ENCODE measurements at regions not wholly inside any gene's neighbourhood (a gene's known extent, or its start where the extent isn't known, plus 50 kb on each side); places are given as distances from the start of the nearest gene placed in this dataset.

GRCh38 chr11:129573161-129573560, 197.5 kb downstream of the BARX2 start:
- no peak overlapping the region for H3K4me3 Mint-ChIP-seq
- Histone ChIP-seq H3K4me1 (ENCODE audit: control insufficient read depth in 2 of 2, insufficient read depth in 2 of 2, low read length in 2 of 2) (no peaks in the 10 kb centered on the region), H3K4me3 (ENCODE audit: low read length) (no peak overlapping the region), H3K36me3 (ENCODE audit: control insufficient read depth in 2 of 3, insufficient read depth in 3 of 3, low read length in 3 of 3) (no peaks in the 10 kb centered on the region), H3K27ac (ENCODE audit: low read depth, low read length) (no peak overlapping the region), H3K27me3 (ENCODE audit: control insufficient read depth in 2 of 2, insufficient read depth in 2 of 2, low read length in 2 of 2) (no peaks in the 10 kb centered on the region), H3K9me3 (ENCODE audit: control insufficient read depth in 2 of 3, low read length in 3 of 3) (peaks cover 0 to 12% (median 0%) of the 10 kb centered on the region in 3 experiments)
- H3K4me1 Mint-ChIP-seq = no peaks in the 10 kb centered on the region
- ATAC-seq (no peak), DNase-seq (no peak)
- POLR2A ChIA-PET = no interaction called here
- intact Hi-C loops (cut with micrococcal nuclease) = no loop called here
- no peak overlapping the region for H3K27ac Mint-ChIP-seq
- peaks cover 0 to 5% (median 2%) of the 10 kb centered on the region in 5 donors for H3K36me3 Mint-ChIP-seq
- peaks cover 6 to 58% (median 21%) of the 10 kb centered on the region in 11 donors for H3K9me3 Mint-ChIP-seq
- peaks cover 0 to 20% (median 11%) of the 10 kb centered on the region in 5 donors for H3K27me3 Mint-ChIP-seq
- CTCF ChIA-PET = no interaction called here

DNA sequence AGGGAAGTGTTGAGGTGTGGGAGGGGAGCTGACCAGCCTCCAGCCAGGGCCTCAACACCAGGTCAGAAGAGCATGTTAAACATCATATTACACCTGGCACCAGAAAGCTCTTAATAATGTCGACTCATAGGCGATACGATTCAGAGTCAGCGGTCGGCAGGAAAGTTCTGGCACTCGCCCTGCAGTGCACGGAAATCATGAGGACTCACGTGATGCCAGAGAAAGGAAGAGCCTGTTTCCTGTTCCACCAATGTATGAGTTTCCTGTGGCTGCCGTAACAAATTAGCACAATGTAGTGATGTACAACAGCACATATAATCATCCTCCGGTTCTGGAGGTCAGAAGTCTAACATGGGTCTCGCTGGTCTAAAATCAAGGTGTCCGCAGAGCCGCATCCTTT, 198.8 kb downstream of the BARX2 start:
- peaks cover 6 to 45% (median 20%) of the 10 kb centered on the region in 11 donors for H3K9me3 Mint-ChIP-seq
- Histone ChIP-seq H3K4me1 (ENCODE audit: control insufficient read depth in 2 of 2, insufficient read depth in 2 of 2, low read length in 2 of 2) (no peaks in the 10 kb centered on the region), H3K36me3 (ENCODE audit: control insufficient read depth in 2 of 3, insufficient read depth in 3 of 3, low read length in 3 of 3) (no peaks in the 10 kb centered on the region), H3K27me3 (ENCODE audit: control insufficient read depth in 2 of 2, insufficient read depth in 2 of 2, low read length in 2 of 2) (no peaks in the 10 kb centered on the region), H3K4me3 (ENCODE audit: low read length) (no peak overlapping the region), H3K27ac (ENCODE audit: low read depth, low read length) (no peak overlapping the region), H3K9me3 (ENCODE audit: control insufficient read depth in 2 of 3, low read length in 3 of 3) (peaks cover 0 to 6% (median 0%) of the 10 kb centered on the region in 3 experiments)
- ChIA-PET POLR2A (no interaction called here), CTCF (no interaction called here)
- no peak for DNase-seq
- H3K36me3 Mint-ChIP-seq = peaks cover 0 to 5% (median 0%) of the 10 kb centered on the region in 5 donors
- H3K27me3 Mint-ChIP-seq = peaks cover 0 to 24% (median 14%) of the 10 kb centered on the region in 5 donors
- intact Hi-C loops (cut with micrococcal nuclease) = no loop called here
- ATAC-seq = no peak
- no peak overlapping the region for H3K4me3 Mint-ChIP-seq
- H3K27ac Mint-ChIP-seq = no peak overlapping the region
- no peaks in the 10 kb centered on the region for H3K4me1 Mint-ChIP-seq

- H3K4me1 ChIP-seq (ENCODE audit: control insufficient read depth in 2 of 2, insufficient read depth in 2 of 2, low read length in 2 of 2) = no peaks in the 10 kb centered on the region
- no peaks in the 10 kb centered on the region for H3K27me3 ChIP-seq (ENCODE audit: control insufficient read depth in 2 of 2, insufficient read depth in 2 of 2, low read length in 2 of 2)
- Mint-ChIP-seq H3K4me3 (no peak overlapping the region), H3K9me3 (peaks cover 0 to 25% (median 14%) of the 10 kb centered on the region in 11 donors), H3K4me1 (peaks cover 0 to 4% (median 0%) of the 10 kb centered on the region in 7 donors), H3K36me3 (no peaks in the 10 kb centered on the region), H3K27me3 (peaks cover 0 to 24% (median 15%) of the 10 kb centered on the region in 5 donors), H3K27ac (no peak overlapping the region)
- intact Hi-C loops (cut with micrococcal nuclease) = no loop called here
- H3K4me3 ChIP-seq (ENCODE audit: low read length) = no peak overlapping the region
- DNase-seq (no peak), ATAC-seq (no peak)
- CTCF ChIA-PET = no interaction called here
- H3K36me3 ChIP-seq (ENCODE audit: control insufficient read depth in 2 of 3, insufficient read depth in 3 of 3, low read length in 3 of 3) = no peaks in the 10 kb centered on the region
- no peak overlapping the region for H3K27ac ChIP-seq (ENCODE audit: low read depth, low read length)
- peaks cover 0 to 3% (median 0%) of the 10 kb centered on the region in 3 experiments for H3K9me3 ChIP-seq (ENCODE audit: control insufficient read depth in 2 of 3, low read length in 3 of 3)
- POLR2A ChIA-PET = no interaction called here
Observed at GRCh38 chr11:129576652-129577051, 201.0 kb downstream of the BARX2 start.

DNA sequence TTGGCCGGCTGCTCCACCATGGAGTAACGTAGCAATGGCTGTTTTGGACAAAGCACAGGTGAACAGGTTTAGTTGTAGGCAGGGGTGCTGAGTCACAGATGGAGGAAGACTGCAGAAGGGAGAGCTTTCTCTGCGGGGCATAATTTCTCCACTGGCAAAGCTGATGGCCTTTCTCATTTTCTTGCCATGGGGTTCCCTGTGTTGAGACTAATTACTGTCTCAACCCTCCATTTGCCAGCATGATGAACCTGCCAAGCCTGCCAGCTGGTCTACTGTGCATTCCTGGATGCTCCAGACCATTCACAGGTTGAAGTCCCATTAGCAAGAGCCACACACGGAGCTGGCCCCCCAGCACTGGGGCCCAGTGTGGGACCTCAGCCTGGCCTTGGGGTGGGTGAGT, 202.4 kb downstream of the BARX2 start:
- POLR2A ChIA-PET = no interaction called here

GRCh38 chr11:129580278-129580677, 204.6 kb downstream of the BARX2 start:
- ChIA-PET POLR2A (no interaction called here), CTCF (no interaction called here)
- Mint-ChIP-seq H3K4me1 (peaks cover 0 to 4% (median 0%) of the 10 kb centered on the region in 7 donors), H3K36me3 (no peaks in the 10 kb centered on the region), H3K27ac (no peak overlapping the region), H3K4me3 (no peak overlapping the region), H3K27me3 (peaks cover 0 to 24% (median 15%) of the 10 kb centered on the region in 5 donors), H3K9me3 (peaks cover 0 to 11% (median 5%) of the 10 kb centered on the region in 11 donors)
- Histone ChIP-seq H3K27me3 (ENCODE audit: control insufficient read depth in 2 of 2, insufficient read depth in 2 of 2, low read length in 2 of 2) (no peaks in the 10 kb centered on the region), H3K4me3 (ENCODE audit: low read length) (no peak overlapping the region), H3K9me3 (ENCODE audit: control insufficient read depth in 2 of 3, low read length in 3 of 3) (no peaks in the 10 kb centered on the region), H3K4me1 (ENCODE audit: control insufficient read depth in 2 of 2, insufficient read depth in 2 of 2, low read length in 2 of 2) (no peaks in the 10 kb centered on the region), H3K27ac (ENCODE audit: low read depth, low read length) (no peak overlapping the region), H3K36me3 (ENCODE audit: control insufficient read depth in 2 of 3, insufficient read depth in 3 of 3, low read length in 3 of 3) (no peaks in the 10 kb centered on the region)
- intact Hi-C loops (cut with micrococcal nuclease) = no loop called here
- ATAC-seq (peak; percentile 31), DNase-seq (no peak)

More for the DNA sequence above, 202.4 kb downstream of the BARX2 start:
- Mint-ChIP-seq H3K4me3 (no peak overlapping the region), H3K27ac (no peak overlapping the region), H3K27me3 (peaks cover 0 to 24% (median 15%) of the 10 kb centered on the region in 5 donors), H3K4me1 (peaks cover 0 to 4% (median 0%) of the 10 kb centered on the region in 7 donors), H3K9me3 (peaks cover 0 to 22% (median 13%) of the 10 kb centered on the region in 11 donors), H3K36me3 (no peaks in the 10 kb centered on the region)
- Histone ChIP-seq H3K9me3 (ENCODE audit: control insufficient read depth in 2 of 3, low read length in 3 of 3) (peaks cover 0 to 3% (median 0%) of the 10 kb centered on the region in 3 experiments), H3K27ac (ENCODE audit: low read depth, low read length) (no peak overlapping the region), H3K4me3 (ENCODE audit: low read length) (no peak overlapping the region), H3K27me3 (ENCODE audit: control insufficient read depth in 2 of 2, insufficient read depth in 2 of 2, low read length in 2 of 2) (no peaks in the 10 kb centered on the region), H3K4me1 (ENCODE audit: control insufficient read depth in 2 of 2, insufficient read depth in 2 of 2, low read length in 2 of 2) (no peaks in the 10 kb centered on the region), H3K36me3 (ENCODE audit: control insufficient read depth in 2 of 3, insufficient read depth in 3 of 3, low read length in 3 of 3) (no peaks in the 10 kb centered on the region)
- no peak for ATAC-seq
- no peak for DNase-seq
- intact Hi-C loops (cut with micrococcal nuclease) = no loop called here
- CTCF ChIA-PET = no interaction called here

DNA sequence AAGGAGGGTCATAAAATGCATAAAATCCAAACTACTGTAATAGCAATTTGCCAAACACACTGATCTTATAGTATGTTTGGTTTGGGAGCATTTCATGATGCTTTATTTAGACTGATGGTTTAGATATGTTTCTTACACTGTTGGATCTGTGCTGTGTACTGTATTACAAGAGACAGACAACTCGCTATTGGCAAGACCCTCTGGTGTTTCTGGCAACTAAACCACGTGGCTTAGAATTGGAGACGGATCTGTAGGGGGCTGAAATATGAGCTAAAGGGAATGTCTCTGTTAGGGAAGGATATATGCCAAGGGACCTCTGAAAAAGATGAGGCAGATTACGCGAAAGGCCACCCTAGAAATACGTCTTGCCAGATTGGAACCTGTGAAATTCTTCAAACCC, 208.7 kb downstream of the BARX2 start:
- Histone ChIP-seq H3K9me3 (ENCODE audit: control insufficient read depth in 2 of 3, low read length in 3 of 3) (no peaks in the 10 kb centered on the region), H3K27ac (ENCODE audit: low read depth, low read length) (no peak overlapping the region), H3K4me1 (ENCODE audit: control insufficient read depth in 2 of 2, insufficient read depth in 2 of 2, low read length in 2 of 2) (no peaks in the 10 kb centered on the region), H3K4me3 (ENCODE audit: low read length) (no peak overlapping the region), H3K36me3 (ENCODE audit: control insufficient read depth in 2 of 3, insufficient read depth in 3 of 3, low read length in 3 of 3) (no peaks in the 10 kb centered on the region), H3K27me3 (ENCODE audit: control insufficient read depth in 2 of 2, insufficient read depth in 2 of 2, low read length in 2 of 2) (no peaks in the 10 kb centered on the region)
- DNase-seq (no peak), ATAC-seq (no peak)
- H3K4me3 Mint-ChIP-seq = no peak overlapping the region
- no peaks in the 10 kb centered on the region for H3K36me3 Mint-ChIP-seq
- CTCF ChIA-PET = no interaction called here
- no peak overlapping the region for H3K27ac Mint-ChIP-seq
- POLR2A ChIA-PET = no interaction called here
- intact Hi-C loops (cut with micrococcal nuclease) = no loop called here
- no peaks in the 10 kb centered on the region for H3K9me3 Mint-ChIP-seq
- H3K27me3 Mint-ChIP-seq = peaks cover 0 to 11% (median 0%) of the 10 kb centered on the region in 5 donors
- peaks cover 0 to 4% (median 0%) of the 10 kb centered on the region in 7 donors for H3K4me1 Mint-ChIP-seq

- POLR2A ChIA-PET = no interaction called here
- no peak overlapping the region for H3K27ac Mint-ChIP-seq
- no peak overlapping the region for H3K27ac ChIP-seq (ENCODE audit: low read depth, low read length)
- peaks cover 0 to 7% (median 0%) of the 10 kb centered on the region in 11 donors for H3K9me3 Mint-ChIP-seq
- no peaks in the 10 kb centered on the region for H3K27me3 ChIP-seq (ENCODE audit: control insufficient read depth in 2 of 2, insufficient read depth in 2 of 2, low read length in 2 of 2)
- CTCF ChIA-PET = no interaction called here
- intact Hi-C loops (cut with micrococcal nuclease) = no loop called here
- H3K36me3 ChIP-seq (ENCODE audit: control insufficient read depth in 2 of 3, insufficient read depth in 3 of 3, low read length in 3 of 3) = no peaks in the 10 kb centered on the region
- peaks cover 0 to 9% (median 0%) of the 10 kb centered on the region in 5 donors for H3K27me3 Mint-ChIP-seq
- no peaks in the 10 kb centered on the region for H3K9me3 ChIP-seq (ENCODE audit: control insufficient read depth in 2 of 3, low read length in 3 of 3)
- DNase-seq (no peak), ATAC-seq (no peak)
- H3K4me3 Mint-ChIP-seq = no peak overlapping the region
- H3K4me1 ChIP-seq (ENCODE audit: control insufficient read depth in 2 of 2, insufficient read depth in 2 of 2, low read length in 2 of 2) = no peaks in the 10 kb centered on the region
- no peaks in the 10 kb centered on the region for H3K4me1 Mint-ChIP-seq
- no peak overlapping the region for H3K4me3 ChIP-seq (ENCODE audit: low read length)
- H3K36me3 Mint-ChIP-seq = no peaks in the 10 kb centered on the region
Observed at GRCh38 chr11:129589190-129589860, 213.7 kb downstream of the BARX2 start.

Measured in naive thymus-derived CD4-positive, alpha-beta T cell (primary cell).